GM18907 (cell line): ENCODE measurements at regions not wholly inside any gene's neighbourhood (a gene's known extent, or its start where the extent isn't known, plus 50 kb on each side); places are given as distances from the start of the nearest gene placed in this dataset.
"Not testable (repeated sequence)": the region's sequence is repeated elsewhere in the genome, so short reads cannot be mapped to it uniquely, and the experiment has no call there.

ENCODE experiments used
- ATAC-seq: cut with Tn5 transposase; IDR thresholded peaks from one replicate; pipeline ENCODE4 v1.9.1; 2021; ENCODE audit warnings: mild to moderate bottlenecking, moderate library complexity; ENCODE audit not compliant: unreplicated experiment

DNA sequence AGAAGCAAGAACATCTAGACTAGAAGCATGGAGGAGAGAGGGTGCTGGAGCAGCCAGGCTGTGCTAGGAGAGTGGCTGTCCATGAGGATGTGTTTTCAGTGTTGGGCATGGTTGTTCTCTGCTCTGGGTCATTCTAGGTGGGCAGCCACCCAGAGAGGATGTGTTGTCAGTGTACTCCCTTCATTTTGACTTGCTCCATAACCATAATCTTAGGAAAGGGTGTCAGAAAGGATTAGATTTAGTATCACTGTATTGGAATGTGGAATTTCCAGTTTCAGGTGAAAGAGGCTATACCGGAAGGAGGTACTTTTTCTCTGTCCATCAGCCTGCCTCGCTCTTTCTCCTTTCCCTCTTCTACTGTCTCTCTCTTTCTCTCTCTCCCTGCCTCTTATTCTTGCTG is 474.5 kb upstream of the PODXL start:
- no peak for ATAC-seq

DNA sequence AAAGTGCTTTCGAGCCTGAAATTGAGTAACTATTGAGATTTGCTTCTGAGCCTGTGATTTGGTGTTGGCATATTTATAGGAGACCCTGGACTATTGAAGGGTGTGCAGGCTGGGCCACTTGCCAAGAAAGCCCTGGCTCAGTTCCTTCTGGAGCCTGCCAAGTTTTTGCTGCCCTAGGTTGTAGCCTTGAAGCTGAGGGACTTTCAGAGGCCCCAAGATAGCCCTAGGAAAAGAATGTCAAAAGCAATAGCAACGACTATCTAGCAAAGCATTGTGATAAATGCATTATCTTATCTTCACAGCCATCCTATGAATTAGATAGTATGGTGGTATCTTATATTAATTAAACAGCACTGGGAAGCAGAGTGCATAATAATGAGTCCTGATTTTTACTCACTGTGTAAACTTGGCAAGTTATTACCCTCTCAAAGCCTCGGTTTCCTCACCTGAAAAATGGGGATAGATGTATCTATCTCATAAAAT is 473.7 kb upstream of the PODXL start:
- ATAC-seq, result no peak

DNA sequence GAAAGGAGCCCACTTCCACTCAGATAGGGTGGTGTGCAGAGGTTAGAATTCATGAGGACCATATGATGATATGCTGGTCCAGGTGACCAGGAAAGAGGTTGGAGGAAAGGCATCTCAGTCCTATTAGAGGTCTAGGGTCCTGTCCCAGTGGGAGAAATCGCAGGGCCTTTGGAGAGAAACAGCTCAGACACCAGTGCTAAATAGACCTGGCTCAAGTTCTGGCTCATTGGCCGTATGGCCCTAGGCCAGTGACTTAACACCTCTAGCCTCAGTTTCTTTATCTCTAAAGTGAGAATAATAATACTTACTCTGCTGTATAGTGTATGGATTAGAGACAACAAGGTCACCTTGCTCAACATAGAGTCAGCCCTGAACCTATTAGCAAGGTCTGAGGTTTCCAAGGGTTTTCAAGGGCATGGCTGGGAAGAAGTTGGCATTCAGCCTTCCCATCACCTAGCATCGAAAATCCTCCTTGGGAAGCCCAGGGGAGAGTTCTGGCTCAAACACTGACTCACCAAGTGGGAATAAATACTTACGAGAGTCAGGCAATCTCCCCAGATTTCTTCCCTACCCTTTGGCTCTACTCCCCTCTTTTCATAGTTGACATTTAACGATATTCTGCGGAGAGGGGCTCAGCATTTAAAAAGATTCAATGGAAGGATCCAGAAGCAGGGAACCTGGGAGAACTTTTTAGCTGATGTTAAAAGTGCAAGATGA is 473.1 kb upstream of the PODXL start:
- ATAC-seq, result no peak

DNA sequence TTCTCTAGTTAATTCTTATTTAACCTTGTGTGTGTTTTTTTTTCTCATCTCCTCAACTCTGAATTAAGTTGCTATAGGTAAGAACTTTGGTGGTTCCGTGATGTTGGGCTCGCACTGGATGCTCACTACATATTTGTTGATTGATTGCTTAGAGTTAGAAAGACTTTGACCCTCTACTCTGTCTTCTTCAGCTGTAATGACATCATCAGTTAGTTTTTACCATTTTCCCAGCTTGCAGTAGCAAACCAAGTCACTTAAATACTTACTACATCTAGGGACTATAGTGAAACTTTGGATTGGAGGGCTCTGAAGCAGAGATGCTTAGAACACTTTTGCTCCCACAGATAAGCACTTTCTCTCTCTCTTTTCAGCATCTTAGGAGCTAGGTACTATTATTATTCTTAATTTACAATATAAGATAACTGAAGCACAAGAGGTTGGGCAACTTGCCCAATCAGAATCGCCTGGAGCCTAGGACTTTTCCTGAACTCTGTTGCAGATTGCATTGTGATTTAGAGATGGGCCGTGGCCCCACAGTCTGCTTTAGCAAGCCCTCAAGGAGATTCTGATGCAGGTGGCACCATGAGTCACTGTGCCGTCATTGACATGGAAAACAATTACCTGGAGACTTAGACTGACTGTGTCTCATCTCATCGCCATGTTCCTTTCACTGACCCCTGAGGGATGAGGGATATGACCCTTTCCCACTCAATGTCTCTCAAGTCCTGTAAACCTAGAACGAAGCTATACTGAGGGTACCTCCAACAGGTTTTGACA is 471.9 kb upstream of the PODXL start:
- no peak for ATAC-seq

DNA sequence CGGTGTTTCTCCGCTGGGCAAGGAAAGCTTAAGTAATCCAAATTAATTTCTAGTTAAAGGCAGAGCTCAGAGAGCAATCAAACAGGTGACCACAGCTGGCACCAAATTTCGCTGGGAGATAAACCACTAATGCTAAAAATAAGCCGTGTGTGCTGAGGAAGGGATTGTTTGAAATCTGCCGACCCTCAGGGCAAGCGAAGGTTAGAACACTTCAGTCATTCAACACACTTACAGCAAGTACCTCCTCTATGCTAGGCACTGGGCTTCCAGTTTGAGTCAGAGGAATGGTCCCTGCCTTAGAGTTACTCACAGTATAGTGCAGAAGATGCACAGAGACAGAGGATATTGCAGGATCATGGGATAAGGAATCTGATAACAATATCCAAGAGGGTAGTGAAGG is 467.9 kb upstream of the PODXL start:
- ATAC-seq, result no peak

DNA sequence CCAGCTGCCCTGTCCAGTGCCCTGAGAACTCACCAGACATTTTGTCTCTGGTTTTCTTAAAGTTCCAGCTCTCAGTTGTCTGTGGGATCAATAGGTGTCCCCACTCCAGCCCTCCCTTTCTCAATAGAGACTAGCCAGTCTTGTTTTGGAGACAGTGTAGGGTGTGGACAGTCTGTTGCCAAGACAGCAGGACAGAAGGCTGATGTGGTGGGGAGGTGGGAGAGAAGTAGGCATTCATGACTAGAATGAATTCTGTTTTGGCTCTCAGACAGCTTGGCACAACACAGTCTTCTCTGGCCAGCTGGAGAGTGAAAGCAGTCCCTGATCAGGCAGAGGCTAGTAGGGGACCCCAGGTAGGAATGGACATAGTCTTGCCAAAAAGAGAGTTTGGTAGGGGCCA is 467.0 kb upstream of the PODXL start:
- ATAC-seq, result no peak

DNA sequence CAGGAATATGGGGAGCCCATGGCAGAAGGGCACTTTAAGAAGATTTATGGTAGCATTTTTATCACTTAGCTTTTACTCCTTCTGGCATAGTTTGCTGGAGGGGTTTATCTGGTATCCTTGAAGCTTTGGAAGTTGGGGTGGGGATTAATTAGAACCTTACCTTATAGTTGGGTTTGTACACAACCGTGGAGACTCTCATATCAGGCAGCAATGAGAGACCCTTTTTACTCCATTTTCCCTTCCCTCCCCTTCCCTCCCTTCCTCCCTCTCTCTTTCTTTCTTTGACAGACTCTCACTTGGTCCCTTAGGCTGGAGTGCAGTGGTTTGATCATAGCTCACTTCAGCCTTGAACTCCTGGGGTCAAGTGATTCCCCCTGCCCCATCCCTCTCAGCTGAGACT is 465.8 kb upstream of the PODXL start:
- no peak for ATAC-seq

DNA sequence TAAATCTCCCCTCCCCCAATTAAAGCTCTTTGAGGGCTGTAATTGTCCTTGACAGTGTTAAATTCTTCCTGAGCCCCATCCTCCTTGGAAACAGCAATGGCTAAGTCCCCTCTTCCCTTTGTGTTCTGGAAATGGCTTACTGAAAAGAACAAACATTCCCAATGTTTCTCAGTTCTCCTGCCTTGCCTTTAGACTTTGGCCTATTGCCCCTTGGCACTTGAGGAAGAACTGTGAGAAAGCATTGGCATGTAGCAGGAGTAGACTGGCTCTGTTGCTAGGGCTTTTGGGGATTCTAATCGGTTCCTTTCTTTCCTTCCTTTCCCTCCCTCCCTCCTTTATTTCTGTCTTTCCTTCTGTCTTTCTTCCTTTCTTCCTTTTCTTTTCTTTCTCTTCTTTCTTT is 463.3 kb upstream of the PODXL start:
- ATAC-seq, result no peak

DNA sequence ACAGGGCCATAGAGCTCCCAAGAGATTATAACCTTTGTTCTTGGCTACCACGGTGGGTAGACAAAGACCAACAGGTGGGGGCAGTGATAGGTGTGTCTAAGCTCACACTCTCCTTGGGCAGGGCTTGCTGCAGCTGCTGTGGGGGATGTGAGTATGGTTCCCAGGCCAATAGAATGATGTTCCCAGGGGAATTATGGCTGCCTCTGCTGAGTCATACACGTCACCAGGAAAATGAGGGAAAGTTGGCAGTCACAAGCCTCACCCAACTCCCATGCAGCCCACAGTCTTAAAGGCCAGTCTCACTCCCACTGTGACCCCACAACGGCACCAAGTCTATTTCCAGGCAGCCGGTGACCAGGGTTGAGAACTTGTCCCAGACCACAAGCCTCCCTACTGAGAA is 453.4 kb upstream of the PODXL start:
- ATAC-seq, result no peak

DNA sequence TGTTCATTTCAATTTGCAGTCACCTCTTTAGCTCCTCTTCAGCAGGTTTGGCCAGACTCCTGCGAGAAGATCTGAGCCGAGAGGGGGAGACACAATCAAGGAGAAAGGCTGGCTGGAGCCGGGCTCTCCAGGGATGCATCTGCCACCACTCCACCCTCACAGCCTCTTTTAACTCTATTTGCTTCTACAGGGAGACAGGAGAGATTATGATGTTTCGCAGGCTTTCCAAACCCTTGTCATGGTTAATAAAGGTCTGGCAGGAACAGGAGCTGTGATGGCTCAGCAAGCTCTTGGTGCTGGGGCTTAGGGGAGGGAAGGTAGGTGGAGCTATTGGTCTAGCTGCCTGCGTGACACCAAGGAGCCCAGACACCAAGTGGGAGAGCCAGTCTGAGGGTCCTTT is 448.1 kb upstream of the PODXL start:
- ATAC-seq, result no peak

DNA sequence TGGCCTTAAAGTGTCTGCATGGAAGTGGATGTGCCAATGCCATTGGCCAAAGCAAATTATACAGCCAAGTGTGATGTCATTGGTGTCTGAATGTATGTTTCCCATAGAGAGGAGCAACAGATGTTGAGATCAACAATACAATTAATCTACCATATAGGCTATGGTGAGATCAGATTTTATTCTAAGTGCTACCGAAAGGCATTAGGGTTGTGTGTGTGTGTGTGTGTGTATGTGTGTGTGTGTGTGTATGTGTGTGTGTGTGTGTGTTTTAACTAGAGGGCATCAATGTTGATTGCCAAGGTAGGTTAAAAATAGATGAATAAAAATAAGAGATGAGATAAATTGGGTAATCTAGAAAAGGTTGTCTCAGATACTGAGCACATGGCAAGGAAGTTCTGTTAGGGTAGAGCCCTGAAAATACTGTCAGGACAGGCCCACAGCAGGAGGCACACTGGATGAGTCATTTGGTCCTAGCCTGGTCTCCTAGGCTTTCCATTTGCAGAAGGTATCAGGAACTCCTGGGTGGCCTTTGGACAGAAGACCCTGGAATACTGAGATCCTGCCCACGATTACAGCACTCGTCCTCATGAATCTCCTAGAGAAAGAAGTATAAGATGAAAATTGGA is 446.0 kb upstream of the PODXL start:
- no peak for ATAC-seq

DNA sequence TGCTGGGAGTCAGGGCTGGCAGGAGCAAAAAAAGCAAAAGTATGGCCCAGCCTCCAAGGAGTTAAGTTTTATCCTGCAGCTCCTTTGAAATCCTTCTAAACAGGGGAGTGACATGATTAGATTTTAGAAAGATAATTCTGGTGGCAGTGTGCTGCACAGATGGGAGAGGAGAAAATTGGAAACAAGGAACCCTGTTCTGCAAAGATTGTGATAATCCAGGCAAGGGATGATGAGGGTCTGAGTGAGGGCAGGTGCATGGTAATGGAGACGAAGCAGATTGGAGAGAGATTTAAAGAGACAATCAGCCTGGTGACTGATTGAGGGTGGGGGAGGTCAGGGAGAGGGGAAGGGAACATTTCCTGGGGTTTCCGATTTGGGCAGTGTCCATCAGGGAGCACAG is 444.7 kb upstream of the PODXL start:
- no peak for ATAC-seq

DNA sequence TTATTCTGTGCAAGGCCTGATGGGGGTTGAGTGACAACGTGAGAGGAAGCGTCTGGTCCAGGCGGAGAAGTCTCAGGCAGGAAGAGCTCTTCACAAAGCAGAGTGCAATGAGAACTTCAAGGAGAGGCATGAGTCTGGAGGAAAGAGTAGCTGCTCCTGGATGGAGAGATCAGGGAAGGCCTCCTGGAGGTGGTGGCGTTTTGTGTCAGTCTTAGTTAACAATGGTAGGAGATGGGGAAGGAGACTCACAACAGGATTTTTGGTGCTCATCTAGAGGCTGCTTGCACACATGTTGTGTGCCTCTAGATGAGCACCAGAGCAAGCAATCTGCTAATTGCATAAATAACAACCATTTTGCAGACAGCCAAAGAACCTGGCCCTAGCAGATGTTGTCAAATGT is 442.8 kb upstream of the PODXL start:
- ATAC-seq, result no peak

DNA sequence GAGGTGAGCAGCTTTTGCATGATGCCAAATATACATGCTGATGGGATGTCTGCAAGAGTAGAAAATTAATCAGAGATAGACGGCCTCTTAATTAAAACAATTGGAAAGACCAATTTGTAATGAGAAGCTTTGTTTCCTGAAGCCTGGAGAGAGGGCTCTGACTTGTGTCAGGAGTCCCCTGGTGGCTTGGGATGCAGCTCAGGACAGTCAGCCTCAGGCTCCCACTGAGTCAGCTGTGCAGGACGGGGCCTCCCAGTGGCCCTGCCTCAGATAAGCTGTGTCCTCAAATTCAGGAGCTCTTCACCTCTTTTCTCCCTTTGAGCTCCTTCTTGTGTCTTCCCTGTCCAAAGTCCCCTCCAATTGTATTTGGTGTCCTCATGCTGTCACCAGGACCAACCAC is 438.9 kb upstream of the PODXL start:
- ATAC-seq, result no peak

DNA sequence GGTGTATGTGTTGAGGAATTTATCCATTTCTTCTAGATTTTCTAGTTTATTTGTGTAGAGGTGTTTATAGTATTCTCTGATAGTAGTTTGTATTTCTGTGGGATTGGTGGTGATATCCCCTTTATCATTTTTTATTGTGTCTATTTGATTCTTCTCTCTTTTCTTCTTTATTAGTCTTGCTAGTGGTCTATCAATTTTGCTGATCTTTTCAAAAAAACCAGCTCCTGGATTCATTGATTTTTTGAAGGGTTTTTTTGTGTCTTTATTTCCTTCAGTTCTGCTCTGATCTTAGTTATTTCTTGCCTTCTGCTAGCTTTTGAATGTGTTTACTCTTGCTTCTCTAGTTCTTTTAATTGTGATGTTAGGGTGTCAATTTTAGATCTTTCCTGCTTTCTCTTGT is 424.6 kb upstream of the PODXL start:
- not testable (repeated sequence) for ATAC-seq

DNA sequence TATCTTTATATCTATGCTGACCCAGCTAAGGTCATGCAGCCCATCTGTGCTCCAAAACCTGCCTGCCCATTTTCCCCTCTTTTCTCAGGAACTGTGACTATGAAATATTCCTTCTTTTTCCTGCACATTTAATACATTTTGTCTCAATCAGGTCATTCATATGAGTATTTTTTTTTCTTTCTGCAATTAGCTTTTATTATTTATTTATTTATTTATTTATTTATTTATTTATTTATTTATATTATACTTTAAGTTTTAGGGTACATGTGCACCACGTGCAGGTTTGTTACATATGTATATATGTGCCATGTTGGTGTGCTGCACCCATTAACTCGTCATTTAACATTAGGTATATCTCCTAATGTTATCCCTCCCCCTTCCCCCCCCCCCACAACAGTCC is 421.7 kb upstream of the PODXL start:
- not testable (repeated sequence) for ATAC-seq

DNA sequence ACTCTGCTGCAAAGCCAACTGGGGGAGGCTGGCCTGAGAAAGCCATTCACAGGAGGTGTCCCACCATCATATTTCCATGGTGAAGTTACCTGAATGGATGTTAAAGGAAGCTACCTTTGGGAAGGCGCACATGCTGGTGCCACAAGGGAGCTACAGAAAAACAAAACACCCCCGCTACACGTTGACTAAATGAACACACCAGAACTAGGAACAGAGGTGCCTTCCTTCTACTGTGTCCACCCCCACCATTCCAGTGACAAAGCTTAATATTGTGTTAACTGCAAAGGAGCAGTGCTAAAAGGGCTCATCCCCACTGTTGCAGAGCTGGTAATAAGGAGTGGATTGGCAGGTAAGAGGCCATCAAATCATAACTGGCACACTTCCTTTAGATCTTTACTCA is 420.0 kb upstream of the PODXL start:
- no peak for ATAC-seq

DNA sequence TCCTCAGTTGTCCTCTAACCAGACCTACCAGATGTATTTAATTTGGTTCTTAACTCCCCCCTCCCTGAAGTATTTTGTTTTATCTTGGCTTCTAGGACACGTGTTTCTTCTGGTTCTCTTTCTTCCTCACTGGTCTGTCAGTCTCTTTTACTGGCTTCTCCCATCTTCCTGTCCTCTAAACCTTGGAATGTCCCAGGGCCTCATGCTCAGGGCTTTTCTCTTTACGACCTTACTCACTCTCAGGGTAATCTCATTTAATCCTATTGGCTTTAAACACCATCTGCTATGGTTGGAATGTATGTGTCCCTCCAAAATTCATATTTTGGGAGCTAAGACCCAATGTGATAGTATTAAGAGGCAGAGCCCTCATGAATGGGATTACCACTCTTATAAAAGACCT is 418.2 kb upstream of the PODXL start:
- no peak for ATAC-seq

DNA sequence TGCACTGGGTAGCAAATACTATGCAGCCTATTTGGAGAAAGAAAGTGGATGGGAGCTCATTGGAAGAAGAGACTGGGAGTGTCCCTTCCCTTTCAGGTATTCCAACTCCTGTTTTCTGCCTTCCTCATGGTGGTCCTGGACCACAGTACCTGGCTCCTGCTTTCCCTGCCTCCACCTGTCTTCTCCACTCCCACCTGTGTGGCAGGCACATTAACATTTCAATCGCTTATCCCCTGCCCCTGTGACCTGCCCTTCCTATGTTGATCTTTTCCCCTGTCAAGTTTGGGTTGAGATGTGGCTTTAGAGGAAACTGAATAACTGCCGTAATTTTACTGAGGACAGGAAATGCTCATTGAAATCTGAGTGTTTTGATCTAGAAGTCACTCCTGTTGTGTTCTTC is 415.8 kb upstream of the PODXL start:
- ATAC-seq, result no peak

DNA sequence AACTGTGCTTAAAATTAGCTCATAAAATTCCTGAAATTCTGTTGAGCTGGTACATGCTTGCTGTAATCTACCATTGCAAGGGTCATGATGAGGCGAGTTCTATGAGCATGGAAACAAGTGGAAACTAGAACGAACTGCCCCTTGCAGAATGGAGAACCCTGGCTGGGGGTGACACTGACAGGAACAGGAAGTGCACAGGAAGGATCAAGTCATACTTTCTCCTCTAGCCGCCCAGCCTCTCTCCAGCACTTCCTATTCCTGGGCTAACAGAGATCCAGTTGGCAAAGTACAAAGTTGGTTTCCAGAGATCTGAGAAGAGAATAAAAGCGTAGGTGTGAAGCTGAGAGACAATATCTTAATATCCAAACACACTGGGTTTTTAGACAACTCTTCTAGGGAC is 414.2 kb upstream of the PODXL start:
- no peak for ATAC-seq

DNA sequence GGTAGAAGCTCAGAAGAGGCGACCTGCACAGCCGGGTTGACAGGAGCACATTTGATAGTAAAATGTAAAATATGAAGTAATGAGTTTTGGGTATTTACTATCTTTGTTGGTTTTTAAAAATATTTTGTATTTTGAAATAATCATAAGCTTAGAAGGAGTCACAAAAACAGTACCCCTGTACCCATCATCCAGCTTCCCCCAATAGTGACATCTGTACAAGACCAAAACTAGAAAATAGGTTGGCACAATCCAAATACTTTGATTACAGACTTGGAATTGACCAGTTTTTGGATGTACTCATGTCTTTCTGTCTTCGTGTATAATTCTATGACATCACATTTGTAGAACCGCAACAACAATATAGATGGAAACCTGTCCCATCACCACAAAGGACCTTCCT is 413.1 kb upstream of the PODXL start:
- no peak for ATAC-seq

DNA sequence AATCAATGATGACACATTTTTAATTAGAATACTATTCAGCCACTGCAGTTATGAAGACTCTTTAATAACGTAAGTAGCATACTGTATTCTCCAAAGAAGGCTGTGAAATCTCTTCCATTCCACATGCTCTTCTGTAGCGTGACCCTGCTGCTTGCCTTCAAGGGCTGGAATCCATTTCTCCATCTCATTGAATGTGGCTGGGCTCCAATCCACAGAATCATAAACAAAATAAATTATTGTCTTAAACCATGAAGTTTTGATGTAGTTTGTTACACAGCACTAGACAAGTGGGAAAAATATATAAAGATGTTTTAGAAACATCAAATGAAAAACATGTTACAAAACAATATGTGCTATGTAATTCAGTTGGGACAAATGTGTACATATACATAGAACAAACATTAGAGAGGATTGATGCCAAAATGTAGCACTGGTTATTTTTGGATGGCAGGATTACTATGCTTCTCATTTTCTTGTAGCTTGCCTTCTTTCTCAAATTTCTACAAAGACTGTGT is 410.8 kb upstream of the PODXL start:
- no peak for ATAC-seq
